ENCODE measurements at regions not wholly inside any gene's neighbourhood (a gene's known extent, or its start where the extent isn't known, plus 50 kb on each side); places are given as distances from the start of the nearest gene placed in this dataset.

GRCh38 chr7:53811555-53812079, 730.6 kb upstream of the VSTM2A start (continued):
- TF ChIP-seq SREBF1 (IDR thresholded peaks at IDR 0.05; ENCODE audit: borderline replicate concordance, low read depth, low read length) (no peak), ZNF280A (IDR thresholded peaks at IDR 0.05; ENCODE audit: low read depth, partially characterized antibody) (no peak), POLR2G (IDR thresholded peaks at IDR 0.05; ENCODE audit: low read depth, low read length) (peak; percentile 83), ZNF655 (CRISPR knock-in tag; IDR thresholded peaks at IDR 0.05) (no peak), ZEB2 (IDR thresholded peaks at IDR 0.05) (no peak), FOXP1 (CRISPR knock-in tag; IDR thresholded peaks at IDR 0.05) (peak; percentile 44; the same call in 1 of the 2 replicates), MLX (CRISPR knock-in tag; conservative IDR thresholded peaks at IDR 0.05) (no peak), YBX1 (IDR thresholded peaks at IDR 0.05) (no peak), TEAD4 (IDR thresholded peaks at IDR 0.05; ENCODE audit: low read length) (peak; percentile 6; the same call in 1 of the 2 replicates), TEAD4 (CRISPR knock-in tag; IDR thresholded peaks at IDR 0.05; ENCODE audit: borderline replicate concordance) (no peak), E2F8 (IDR thresholded peaks at IDR 0.05; ENCODE audit: low read depth, partially characterized antibody) (no peak), IRF1 (CRISPR knock-in tag; IDR thresholded peaks at IDR 0.05; ENCODE audit: borderline replicate concordance) (no peak), PRDM10 (IDR thresholded peaks at IDR 0.05; ENCODE audit: partially characterized antibody) (peak; percentile 80), MAFF (IDR thresholded peaks at IDR 0.05; ENCODE audit: low read length) (no peak), POLR3A (IDR thresholded peaks at IDR 0.05; ENCODE audit: borderline replicate concordance, extremely low read depth, insufficient read depth, insufficient read length) (no peak)
